VCaP (cell line): ENCODE measurements at regions not wholly inside any gene's neighbourhood (a gene's known extent, or its start where the extent isn't known, plus 50 kb on each side); places are given as distances from the start of the nearest gene placed in this dataset.

Experiments
- H3K27ac ChIP-seq: fragments of 450-650 bp; 2 replicates; pipeline ENCODE4 v1.5.1; 2017
- CTCF ChIP-seq: fragments of 450-650 bp; conservative IDR thresholded peaks from 2 replicates; pipeline ENCODE4 v1.5.1; 2017; ENCODE audit warnings: mild to moderate bottlenecking, moderate library complexity

- no peak for TF ChIP-seq CTCF
- H3K27ac ChIP-seq, result no peak overlapping the region
These were observed 134.3 kb upstream of the PIEZO2 start for GRCh38 chr18:11283479-11284161.

DNA sequence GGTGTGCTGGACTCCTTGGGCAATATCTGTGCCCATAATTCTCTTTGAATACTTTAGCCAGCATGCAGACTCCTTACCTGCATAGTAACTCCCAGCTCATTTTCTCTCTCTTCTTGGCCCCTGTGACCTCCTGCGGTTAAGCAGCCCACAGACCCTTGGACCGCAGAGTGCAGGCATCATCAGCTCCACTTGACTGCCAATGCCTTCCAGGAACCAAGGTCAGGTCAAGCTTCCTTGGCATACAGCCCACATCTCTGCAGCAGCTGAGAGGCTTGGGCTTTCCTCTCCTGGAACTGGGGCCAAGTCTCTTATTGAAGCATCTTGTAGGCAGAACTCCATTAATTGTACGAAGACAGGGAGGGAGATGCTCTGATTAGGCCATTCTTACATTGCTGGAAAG, 130.1 kb upstream of the PIEZO2 start:
- H3K27ac ChIP-seq, result no peak overlapping the region
- no peak for TF ChIP-seq CTCF

GRCh38 chr18:11276678-11277077, 127.3 kb upstream of the PIEZO2 start:
- TF ChIP-seq CTCF, result no peak
- H3K27ac ChIP-seq, result no peak overlapping the region

- no peak overlapping the region for H3K27ac ChIP-seq
- TF ChIP-seq CTCF, result no peak
These were observed 124.9 kb upstream of the PIEZO2 start for GRCh38 chr18:11274144-11274794.

GRCh38 chr18:11272516-11272915, 123.1 kb upstream of the PIEZO2 start:
- TF ChIP-seq CTCF, result no peak
- no peak overlapping the region for H3K27ac ChIP-seq

- TF ChIP-seq CTCF, result no peak
- H3K27ac ChIP-seq, result no peak overlapping the region
These were observed 122.6 kb upstream of the PIEZO2 start for GRCh38 chr18:11271954-11272353.

GRCh38 chr18:11269257-11269656, 119.9 kb upstream of the PIEZO2 start:
- TF ChIP-seq CTCF, result no peak
- no peak overlapping the region for H3K27ac ChIP-seq
